AG10803 (cell line): ENCODE measurements at regions not wholly inside any gene's neighbourhood (a gene's known extent, or its start where the extent isn't known, plus 50 kb on each side); places are given as distances from the start of the nearest gene placed in this dataset.

Experiments
- DNase-seq: peaks from one replicate; pipeline ENCODE4 v3.0.0; 2010; ENCODE audit warnings: low read depth
- H3K4me3 ChIP-seq: 2 replicates; pipeline ENCODE4 v1.5.1; 2011; ENCODE audit warnings: mild to moderate bottlenecking, low read length, control low read depth
- TF ChIP-seq, protein P1 (sequence below): conservative IDR thresholded peaks from 2 replicates; pipeline ENCODE4 v1.5.1; 2011; ENCODE audit warnings: mild to moderate bottlenecking, low read length, control low read depth, inconsistent platforms

DNA sequence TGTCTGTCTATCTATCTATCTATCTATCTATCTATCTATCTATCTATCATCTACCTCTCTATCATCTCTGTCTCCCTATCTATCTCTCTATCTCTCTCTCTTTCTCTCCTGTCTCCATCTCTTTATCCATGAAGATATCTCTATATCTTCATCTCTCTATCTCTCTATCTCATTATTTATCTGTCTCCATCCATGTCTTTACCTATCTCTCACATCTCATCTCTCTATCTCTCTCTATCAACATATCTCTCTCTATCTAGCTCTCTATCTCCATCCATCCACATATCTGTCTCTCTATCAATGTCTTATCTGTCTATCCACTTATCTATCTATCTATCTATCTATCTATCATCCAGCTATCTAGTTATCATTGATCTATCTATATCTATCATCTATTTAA, 292.1 kb upstream of the IRX2 start:
- TF ChIP-seq, protein P1, sequence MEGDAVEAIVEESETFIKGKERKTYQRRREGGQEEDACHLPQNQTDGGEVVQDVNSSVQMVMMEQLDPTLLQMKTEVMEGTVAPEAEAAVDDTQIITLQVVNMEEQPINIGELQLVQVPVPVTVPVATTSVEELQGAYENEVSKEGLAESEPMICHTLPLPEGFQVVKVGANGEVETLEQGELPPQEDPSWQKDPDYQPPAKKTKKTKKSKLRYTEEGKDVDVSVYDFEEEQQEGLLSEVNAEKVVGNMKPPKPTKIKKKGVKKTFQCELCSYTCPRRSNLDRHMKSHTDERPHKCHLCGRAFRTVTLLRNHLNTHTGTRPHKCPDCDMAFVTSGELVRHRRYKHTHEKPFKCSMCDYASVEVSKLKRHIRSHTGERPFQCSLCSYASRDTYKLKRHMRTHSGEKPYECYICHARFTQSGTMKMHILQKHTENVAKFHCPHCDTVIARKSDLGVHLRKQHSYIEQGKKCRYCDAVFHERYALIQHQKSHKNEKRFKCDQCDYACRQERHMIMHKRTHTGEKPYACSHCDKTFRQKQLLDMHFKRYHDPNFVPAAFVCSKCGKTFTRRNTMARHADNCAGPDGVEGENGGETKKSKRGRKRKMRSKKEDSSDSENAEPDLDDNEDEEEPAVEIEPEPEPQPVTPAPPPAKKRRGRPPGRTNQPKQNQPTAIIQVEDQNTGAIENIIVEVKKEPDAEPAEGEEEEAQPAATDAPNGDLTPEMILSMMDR = no peak
- H3K4me3 ChIP-seq = no peak overlapping the region
- no peak for DNase-seq

DNA sequence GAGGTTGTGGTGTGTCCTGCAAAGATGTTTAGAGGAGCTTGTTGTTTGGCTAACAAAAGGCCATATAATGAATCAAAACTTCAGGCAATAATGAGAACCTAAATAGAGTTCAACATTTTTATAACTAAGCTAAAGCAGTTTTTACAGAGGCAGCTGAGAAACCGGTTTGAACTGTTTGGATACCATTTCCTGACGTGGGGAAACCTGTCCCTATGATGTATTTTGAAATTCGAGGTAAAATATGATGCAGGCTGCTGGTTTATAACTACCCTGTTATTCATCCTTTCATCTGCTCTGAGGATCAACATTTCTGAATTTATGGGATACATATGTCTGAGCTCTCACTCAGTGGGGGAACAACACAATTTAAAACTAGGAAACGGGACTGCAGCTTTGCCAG, 289.5 kb upstream of the IRX2 start:
- no peak overlapping the region for H3K4me3 ChIP-seq
- no peak for DNase-seq
- TF ChIP-seq, protein P1 = no peak

DNA sequence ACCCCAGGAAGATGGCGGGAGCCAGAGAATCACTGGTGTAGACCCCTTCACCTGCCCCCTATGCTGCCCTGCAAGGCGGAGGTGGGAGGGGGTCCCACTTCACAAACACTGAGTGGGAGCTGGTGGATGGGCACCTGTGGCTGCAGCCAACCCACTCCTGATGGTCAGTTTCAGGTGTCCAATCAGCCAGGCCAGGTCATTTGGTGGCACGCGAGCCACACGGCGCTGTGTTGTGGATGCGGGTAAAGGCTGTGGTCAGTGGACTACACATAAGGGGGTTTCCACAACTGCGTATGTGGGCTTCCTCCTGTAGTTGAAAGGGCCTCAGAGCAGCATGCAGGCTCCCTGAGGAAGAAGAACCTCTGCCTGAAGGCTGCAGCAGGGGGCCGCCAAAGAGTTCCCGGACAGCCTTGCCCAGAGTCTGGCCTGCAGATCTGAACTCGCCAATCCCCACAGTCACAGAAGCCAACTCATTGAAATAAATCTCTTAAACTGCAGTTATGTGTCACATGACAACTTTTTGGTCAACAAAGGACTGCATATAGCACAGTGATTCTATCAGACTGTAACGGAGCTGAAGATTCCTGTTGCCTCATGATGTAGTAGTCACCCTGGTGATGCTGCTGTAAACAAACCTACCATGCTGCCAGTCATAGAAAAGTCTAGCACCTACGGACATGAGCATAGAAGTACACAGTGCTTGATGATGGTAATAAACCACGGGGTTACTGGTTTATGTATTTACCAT, 284.7 kb upstream of the IRX2 start:
- TF ChIP-seq, protein P1 = no peak
- no peak for DNase-seq

DNA sequence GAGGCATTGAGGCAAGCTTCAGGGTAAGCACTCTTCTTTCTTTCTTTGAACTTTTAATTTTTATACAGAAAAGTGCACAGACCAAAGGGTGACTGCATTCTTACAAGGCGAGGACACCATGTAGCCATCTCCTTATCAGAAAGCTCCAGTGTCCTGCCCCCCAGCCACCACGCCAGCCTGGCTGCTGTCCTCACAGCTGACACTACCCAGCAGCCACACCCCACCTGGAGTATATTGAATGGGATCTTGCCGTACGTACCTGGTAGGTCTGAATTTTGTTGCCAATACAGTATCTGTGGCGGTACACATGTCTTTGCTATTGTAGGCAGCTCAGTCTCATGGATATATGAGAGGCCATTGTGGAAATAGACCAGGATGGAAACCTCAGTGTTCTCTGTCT, 284.0 kb upstream of the IRX2 start:
- no peak for DNase-seq
- TF ChIP-seq, protein P1 = no peak
- H3K4me3 ChIP-seq = no peak overlapping the region

More for the DNA sequence above, 284.7 kb upstream of the IRX2 start:
- H3K4me3 ChIP-seq = no peak overlapping the region

DNA sequence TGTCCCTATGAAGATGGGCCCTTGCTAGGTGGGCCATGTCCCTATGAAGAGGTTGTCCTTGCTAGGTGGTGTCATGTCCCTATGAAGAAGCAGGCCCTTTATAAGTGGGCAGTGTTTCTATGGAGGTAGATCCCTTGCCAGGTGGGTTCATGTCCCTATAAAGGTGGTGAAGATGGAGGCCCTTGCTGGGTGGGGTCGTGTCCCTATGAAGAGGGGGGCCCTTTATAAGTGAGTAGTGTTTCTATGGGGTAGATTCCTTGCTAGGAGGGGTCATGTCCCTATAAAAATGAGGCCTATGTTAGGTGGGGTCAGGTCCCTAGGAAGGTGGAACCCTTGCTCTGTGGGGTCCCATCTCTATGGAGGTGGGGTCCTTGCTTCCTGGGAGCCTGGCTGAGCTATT, 283.4 kb upstream of the IRX2 start:
- H3K4me3 ChIP-seq = no peak overlapping the region
- TF ChIP-seq, protein P1 = no peak
- DNase-seq = no peak

DNA sequence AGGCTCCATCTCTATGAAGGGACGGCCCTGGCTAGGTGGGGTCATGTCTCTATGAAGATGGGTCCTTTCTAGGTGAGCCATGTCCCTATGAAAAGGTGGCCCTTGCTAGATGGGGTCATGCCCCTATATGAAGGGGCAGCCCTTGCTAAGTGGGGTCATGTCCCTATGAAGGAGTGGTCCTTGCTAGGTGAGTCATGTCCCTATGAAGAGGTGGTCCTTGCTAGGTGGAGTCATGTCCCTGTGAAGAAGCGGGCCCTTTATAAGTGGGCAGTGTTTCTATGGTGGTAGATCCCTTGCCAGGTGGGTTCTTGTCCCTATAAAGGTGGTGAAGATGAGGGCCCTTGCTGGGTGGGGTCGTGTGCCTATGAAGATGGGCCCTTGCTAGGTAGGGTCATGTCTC, 283.0 kb upstream of the IRX2 start:
- no peak for DNase-seq
- TF ChIP-seq, protein P1 = no peak
- no peak overlapping the region for H3K4me3 ChIP-seq

DNA sequence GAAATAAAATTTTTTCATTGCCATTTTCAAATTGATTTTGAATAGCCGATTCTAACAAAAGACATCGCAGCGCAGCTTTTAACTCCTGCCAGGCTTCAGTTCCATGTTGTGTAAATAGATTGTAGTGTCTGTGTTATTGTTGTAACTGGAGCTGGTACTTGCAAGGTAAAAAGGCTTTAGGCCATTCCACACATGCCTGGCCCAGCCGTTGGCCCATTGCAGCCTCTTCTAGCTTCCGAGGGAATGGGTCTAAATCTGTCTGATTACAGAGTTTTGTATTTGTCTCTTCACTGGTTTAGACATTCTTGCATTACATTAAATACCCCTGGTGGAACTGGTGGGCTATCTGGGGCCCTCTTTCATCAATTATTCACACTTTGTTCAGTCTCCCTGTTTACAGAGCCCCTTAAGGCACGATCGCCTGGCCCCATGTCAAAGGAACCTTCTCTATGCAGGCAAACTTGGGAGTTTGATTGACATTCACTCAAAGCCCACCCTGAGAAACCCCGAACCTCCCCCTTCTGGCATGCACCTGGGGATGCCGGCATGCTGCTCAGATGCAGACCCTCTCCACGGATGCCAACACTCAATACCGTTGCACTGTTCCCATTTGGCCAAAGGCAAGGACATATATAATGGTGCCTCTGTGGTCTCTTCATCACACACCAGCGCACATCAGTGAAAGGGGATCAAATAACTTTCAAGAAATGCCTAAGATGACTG, 281.7 kb upstream of the IRX2 start:
- no peak overlapping the region for H3K4me3 ChIP-seq
- TF ChIP-seq, protein P1 = no peak
- DNase-seq = no peak
